PC-9 (cell line): ENCODE measurements at regions not wholly inside any gene's neighbourhood (a gene's known extent, or its start where the extent isn't known, plus 50 kb on each side); places are given as distances from the start of the nearest gene placed in this dataset.

Experiments
- BruUV-seq: library from RNA; stranded (reverse); fragments of 400-500 nt; replicated peaks from 2 replicates; lab custom pipeline; 2021; lab: Mats Ljungman, UMichigan
- CTCF ChIA-PET: fragments of 300-600 bp; sonication (Branson Sonifier 250); formaldehyde crosslinking; loops from one replicate; lab custom pipeline; 2022; ENCODE audit warnings: antibody characterized with exemption; lab: Charles Lee
- POLR2A ChIA-PET: fragments of 300-600 bp; sonication (Branson Sonifier 250); formaldehyde crosslinking; loops from one replicate; lab custom pipeline; 2022; ENCODE audit warnings: antibody characterized with exemption; ENCODE audit not compliant: unreplicated experiment; lab: Charles Lee
- DNase-seq, 2 experiments: peaks; one replicate each; pipeline versions ENCODE4 v3.0.0 to v3.0.0-alpha.2; 2015 to 2022; ENCODE audit warnings: mixed read lengths in 1 of 2
- H2AFZ ChIP-seq: fragments of 200-600 bp; sonication (generic); 2 replicates; pipeline ENCODE4 v1.8.1; 2017; ENCODE audit warnings: antibody characterized with exemption
- H3F3A ChIP-seq: fragments of 200-600 bp; sonication (generic); 2 replicates; pipeline ENCODE4 v1.8.1; 2017; ENCODE audit warnings: antibody characterized with exemption, mild to moderate bottlenecking, low read depth; ENCODE audit not compliant: insufficient read depth
- H3K27ac ChIP-seq: fragments of 200-600 bp; sonication (generic); 2 replicates; pipeline ENCODE4 v1.6.1; 2016; ENCODE audit warnings: mixed run types
- H3K27me3 ChIP-seq: fragments of 200-600 bp; sonication (generic); 2 replicates; pipeline ENCODE4 v1.6.1; 2016; ENCODE audit warnings: low read depth, mixed run types; ENCODE audit not compliant: insufficient read depth
- H3K36me3 ChIP-seq: fragments of 200-600 bp; sonication (generic); 2 replicates; pipeline ENCODE4 v1.6.1; 2016; ENCODE audit warnings: low read depth, mixed run types
- H3K4me1 ChIP-seq: fragments of 200-600 bp; sonication (generic); replicated peaks from 2 replicates; pipeline ENCODE4 v1.6.1; 2016; ENCODE audit warnings: mixed run types; ENCODE audit not compliant: insufficient read depth
- H3K4me2 ChIP-seq: fragments of 200-600 bp; sonication (generic); 2 replicates; pipeline ENCODE4 v1.6.1; 2017; ENCODE audit warnings: mixed run types
- H3K4me3 ChIP-seq: fragments of 200-600 bp; sonication (generic); 2 replicates; pipeline ENCODE4 v1.6.1; 2016; ENCODE audit warnings: mixed run types
- H3K79me2 ChIP-seq: fragments of 200-600 bp; sonication (generic); 2 replicates; pipeline ENCODE4 v1.6.1; 2017; ENCODE audit warnings: low read depth, mixed run types
- H3K9me2 ChIP-seq: fragments of 200-600 bp; sonication (generic); 2 replicates; pipeline ENCODE4 v1.8.1; 2017; ENCODE audit warnings: mild to moderate bottlenecking; ENCODE audit not compliant: insufficient read depth
- H3K9me3 ChIP-seq: fragments of 200-600 bp; sonication (generic); 2 replicates; pipeline ENCODE4 v1.8.1; 2016; ENCODE audit warnings: low read depth; ENCODE audit not compliant: insufficient read depth
- H4K20me1 ChIP-seq: fragments of 200-600 bp; sonication (generic); 2 replicates; pipeline ENCODE4 v1.8.1; 2017; ENCODE audit not compliant: insufficient read depth
- CTCF ChIP-seq: fragments of 200-600 bp; sonication (generic); conservative IDR thresholded peaks from 2 replicates; pipeline ENCODE4 v1.6.1; 2017; ENCODE audit warnings: mixed run types, antibody characterized with exemption, mild to moderate bottlenecking, moderate library complexity
- EZH2 ChIP-seq: fragments of 200-600 bp; sonication (generic); IDR thresholded peaks from 2 replicates; pipeline ENCODE4 v1.8.0; 2017; ENCODE audit warnings: antibody characterized with exemption, low read depth
- intact Hi-C: fragments of 100-400 bp; cut with micrococcal nuclease; formaldehyde crosslinking; loops from one replicate; pipeline ENCODE4 v1.10.0; 2022; ENCODE audit not compliant: unreplicated experiment

- TF ChIP-seq CTCF (no peak), EZH2 (no peak)
- CTCF ChIA-PET = no interaction called here
- no peaks in the 10 kb centered on the region for H3K36me3 ChIP-seq
- H3K79me2 ChIP-seq = no peaks in the 10 kb centered on the region
- no peak overlapping the region for H3K4me3 ChIP-seq
- no peaks in the 10 kb centered on the region for H3K9me3 ChIP-seq
- BruUV-seq = no TSS peak
- intact Hi-C loops = no loop called here
- no peaks in the 10 kb centered on the region for H3K4me1 ChIP-seq
- H3F3A ChIP-seq = no peaks in the 10 kb centered on the region
- no peak overlapping the region for H2AFZ ChIP-seq
- no peak overlapping the region for H3K27ac ChIP-seq
- H3K9me2 ChIP-seq = no peaks in the 10 kb centered on the region; the same call in 1 of the 2 replicates
- H4K20me1 ChIP-seq = no peaks in the 10 kb centered on the region
- POLR2A ChIA-PET = no interaction called here
- no peak for DNase-seq
- H3K27me3 ChIP-seq = no peaks in the 10 kb centered on the region
- no peak overlapping the region for H3K4me2 ChIP-seq
Measured at GRCh38 chr12:103100257-103100831, 142.9 kb downstream of the ASCL1 start.

- Histone ChIP-seq H3K4me3 (no peak overlapping the region), H3F3A (no peaks in the 10 kb centered on the region), H3K9me2 (no peaks in the 10 kb centered on the region; the same call in 1 of the 2 replicates), H3K9me3 (no peaks in the 10 kb centered on the region), H3K36me3 (no peaks in the 10 kb centered on the region), H4K20me1 (no peaks in the 10 kb centered on the region), H3K4me1 (no peaks in the 10 kb centered on the region), H3K4me2 (no peak overlapping the region), H2AFZ (no peak overlapping the region), H3K27me3 (no peaks in the 10 kb centered on the region), H3K79me2 (no peaks in the 10 kb centered on the region), H3K27ac (no peak overlapping the region)
- intact Hi-C loops = no loop called here
- ChIA-PET CTCF (no interaction called here), POLR2A (no interaction called here)
- TF ChIP-seq EZH2 (no peak), CTCF (no peak)
- BruUV-seq = no TSS peak
- DNase-seq = no peak
Measured at GRCh38 chr12:103102225-103102744, 144.8 kb downstream of the ASCL1 start.

GRCh38 chr12:103105971-103106597 is 148.6 kb downstream of the ASCL1 start:
- Histone ChIP-seq H3K9me3 (no peaks in the 10 kb centered on the region), H3K36me3 (no peaks in the 10 kb centered on the region), H3K27ac (no peak overlapping the region), H3K9me2 (no peaks in the 10 kb centered on the region), H3K4me2 (no peak overlapping the region), H3F3A (no peaks in the 10 kb centered on the region), H3K27me3 (no peaks in the 10 kb centered on the region), H4K20me1 (no peaks in the 10 kb centered on the region), H3K4me3 (no peak overlapping the region), H2AFZ (no peak overlapping the region), H3K79me2 (no peaks in the 10 kb centered on the region), H3K4me1 (no peaks in the 10 kb centered on the region)
- ChIA-PET POLR2A (no interaction called here), CTCF (no interaction called here)
- DNase-seq = no peak
- no TSS peak for BruUV-seq
- TF ChIP-seq CTCF = no peak
- no peak for TF ChIP-seq EZH2
- intact Hi-C loops = no loop called here
